UCSD-AML1 (cell line): ENCODE measurements at regions not wholly inside any gene's neighbourhood (a gene's known extent, or its start where the extent isn't known, plus 50 kb on each side); places are given as distances from the start of the nearest gene placed in this dataset.

Experiments
- DNase-seq: peaks from one replicate; lab custom pipeline; 2025; ENCODE audit not compliant: unreplicated experiment; lab: John Stamatoyannopoulos, UW

DNA sequence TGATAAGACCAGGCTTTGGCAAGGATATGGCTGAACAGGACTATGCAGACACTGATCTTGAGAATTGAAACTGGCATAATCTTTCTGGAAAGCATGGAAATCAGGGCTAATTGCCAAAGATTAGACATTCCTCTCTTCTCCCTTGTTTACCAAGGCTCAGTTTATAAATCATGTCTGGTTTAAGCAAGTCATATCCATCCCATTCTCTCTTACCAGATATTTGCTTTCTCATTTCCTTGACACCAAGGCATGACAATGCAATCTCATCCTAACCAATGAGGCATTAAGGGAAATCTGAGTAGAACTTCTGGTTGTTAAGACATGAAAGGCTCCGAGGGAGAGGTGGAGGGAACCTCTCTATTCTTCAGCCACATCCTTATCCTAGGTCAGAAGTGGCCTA, 110.3 kb upstream of the CEP85L start:
- no peak for DNase-seq

DNA sequence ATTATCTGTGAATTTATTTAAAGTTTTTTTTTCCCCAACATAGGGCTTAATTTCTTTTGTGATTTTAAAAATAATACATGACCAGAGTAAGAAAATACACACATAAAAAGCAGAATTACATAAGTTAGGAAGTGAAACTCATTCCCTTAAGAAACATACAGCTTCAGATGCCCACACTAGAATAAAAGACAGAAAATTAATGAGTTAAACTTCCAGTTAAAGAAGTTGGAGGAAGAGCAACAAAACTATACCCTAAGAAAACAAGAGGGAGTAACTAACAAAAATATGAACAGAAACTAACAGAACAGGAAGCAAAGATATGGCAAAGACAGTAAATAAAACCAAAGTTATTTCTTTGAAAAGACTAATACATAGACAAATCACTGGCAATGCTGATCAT, 107.6 kb upstream of the CEP85L start:
- no peak for DNase-seq

DNA sequence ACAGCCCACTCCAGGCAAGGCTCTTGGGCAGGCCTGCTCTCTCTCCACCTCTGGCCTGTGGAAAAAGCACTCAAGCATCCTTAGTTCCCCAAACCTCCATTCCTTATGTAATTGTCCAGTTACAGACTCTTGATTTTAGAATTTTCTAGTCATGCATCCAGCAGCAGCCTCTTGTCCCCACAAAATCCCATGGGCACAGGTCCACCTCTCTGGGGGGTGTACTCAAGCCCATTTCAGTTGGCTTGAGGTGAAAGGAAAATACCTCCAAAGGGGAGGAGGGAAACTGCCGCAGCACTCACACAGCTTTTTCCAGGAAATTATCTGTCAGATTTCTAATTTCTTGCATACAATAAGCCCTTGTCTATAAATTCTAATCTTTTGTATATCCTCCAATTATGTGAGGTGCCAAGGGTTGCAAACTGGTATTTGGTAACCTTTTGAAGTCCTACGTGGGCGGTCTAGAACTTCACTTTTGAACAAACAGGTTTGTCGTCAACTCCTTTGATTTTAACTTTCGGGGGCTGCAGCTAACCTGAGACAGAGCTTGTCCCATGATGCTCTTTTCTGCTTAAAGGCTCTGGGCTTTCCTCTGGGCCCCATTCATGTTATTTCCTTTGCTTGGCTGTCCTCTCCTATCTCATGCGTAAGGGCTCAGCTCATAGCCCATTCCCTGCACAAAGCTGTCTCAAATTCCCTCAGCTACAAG, 104.7 kb upstream of the CEP85L start:
- DNase-seq = no peak

DNA sequence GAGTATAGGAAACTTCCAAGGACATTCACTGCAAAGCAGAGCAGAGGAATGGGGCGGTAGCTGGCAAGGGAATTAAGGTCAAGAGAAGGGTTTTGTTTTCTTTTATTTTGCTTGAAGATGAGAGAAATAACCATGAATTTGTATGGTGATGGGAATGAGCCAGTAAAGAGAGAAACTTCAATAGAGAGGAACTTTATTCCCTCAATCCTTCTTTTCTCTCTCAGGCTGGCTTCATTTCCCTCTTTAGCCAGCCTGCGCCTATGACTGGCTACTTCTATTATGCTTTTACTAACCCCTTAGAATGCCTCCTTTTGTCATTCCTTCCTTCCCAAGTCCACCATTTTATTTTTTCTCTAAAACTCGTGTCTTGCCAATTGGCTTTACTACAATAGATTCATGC, 101.4 kb upstream of the CEP85L start:
- DNase-seq = no peak

DNA sequence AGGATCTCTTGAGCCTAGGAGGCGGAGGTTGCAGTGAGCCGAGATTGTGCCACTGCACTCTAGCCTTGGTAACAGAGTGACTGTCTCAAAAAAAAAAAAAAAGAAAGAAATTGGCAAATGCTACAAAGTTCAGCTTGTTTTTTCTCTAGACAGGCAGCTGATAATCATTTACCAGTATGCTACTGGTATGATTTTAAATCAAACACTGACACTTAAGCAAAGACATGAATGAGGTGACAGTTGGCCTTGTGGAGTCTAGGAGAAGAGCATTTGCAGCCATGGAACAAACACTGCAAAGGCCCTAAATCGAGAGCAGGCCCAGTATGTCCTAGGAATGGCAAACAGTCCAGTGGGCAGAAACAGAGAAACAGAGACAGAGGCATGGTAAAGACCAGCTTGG, 99.7 kb upstream of the CEP85L start:
- no peak for DNase-seq

DNA sequence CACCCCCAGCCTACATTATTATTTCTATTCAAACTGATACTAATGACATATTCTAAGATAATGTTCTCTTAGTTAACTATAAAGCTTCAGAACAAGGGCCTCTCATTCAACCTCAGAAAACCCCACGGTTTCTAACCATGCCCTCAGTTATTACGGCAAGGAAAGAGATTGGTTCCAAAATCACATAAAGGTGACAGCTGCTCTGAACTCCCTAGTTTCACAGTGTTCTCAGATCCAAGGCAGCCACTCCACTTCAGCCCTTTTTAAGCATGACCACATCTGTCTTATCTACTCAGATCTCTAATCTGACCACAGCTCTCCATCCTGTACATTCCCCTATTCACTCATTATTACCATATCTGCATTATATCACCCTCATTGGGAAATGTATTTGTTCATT, 98.8 kb upstream of the CEP85L start:
- DNase-seq = no peak

DNA sequence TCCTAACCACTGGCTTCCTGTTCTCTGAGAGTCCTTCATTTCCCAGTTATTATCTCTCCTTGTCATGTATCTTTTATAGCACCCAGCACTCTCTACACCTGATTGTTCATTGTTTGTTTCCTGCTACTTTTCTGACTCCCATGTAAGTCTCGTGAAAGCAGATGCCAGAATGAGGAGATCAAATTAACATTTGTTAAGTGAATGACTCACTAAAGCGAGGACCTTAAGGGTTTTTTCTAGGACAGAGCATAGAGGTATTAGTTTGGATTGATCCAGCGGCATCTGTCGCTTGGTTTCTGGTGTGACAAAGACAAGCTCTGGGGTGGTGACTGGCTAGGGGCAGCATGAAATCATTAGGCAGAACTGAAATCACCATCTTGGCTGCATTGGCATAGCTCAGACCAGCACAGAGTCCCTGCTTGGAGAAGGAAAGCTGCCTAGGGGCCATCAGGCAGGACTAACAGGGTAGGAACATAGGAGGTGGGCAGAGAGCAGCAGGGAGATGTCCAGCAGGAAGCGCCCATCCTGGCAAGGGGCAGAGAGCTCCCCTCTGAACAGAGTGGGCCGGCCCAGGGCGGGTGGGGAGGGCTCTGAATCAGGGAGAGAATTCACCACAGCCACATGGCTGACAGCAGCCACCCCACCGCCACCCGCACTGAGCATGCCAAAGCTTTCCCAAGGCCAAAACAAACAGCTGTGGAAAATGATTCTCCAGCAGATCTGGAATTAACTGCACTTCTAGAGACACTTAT, 97.1 kb upstream of the CEP85L start:
- no peak for DNase-seq

DNA sequence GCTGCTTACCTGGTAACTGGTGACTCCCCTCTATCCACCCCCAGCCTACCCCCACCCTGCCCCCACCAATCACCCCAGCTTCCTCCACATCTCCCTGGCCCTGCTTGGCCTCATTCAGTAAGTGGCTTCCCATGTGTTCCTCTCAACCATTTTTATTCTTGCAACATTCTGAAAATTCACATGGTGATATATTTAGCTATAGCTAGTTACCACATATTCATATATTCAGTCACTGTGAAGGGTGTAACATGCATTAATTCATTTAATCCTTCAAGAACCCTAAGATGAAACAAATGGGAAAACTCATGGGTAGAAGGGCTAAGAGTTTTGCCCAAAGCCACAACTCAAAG, 95.4 kb upstream of the CEP85L start:
- no peak for DNase-seq

DNA sequence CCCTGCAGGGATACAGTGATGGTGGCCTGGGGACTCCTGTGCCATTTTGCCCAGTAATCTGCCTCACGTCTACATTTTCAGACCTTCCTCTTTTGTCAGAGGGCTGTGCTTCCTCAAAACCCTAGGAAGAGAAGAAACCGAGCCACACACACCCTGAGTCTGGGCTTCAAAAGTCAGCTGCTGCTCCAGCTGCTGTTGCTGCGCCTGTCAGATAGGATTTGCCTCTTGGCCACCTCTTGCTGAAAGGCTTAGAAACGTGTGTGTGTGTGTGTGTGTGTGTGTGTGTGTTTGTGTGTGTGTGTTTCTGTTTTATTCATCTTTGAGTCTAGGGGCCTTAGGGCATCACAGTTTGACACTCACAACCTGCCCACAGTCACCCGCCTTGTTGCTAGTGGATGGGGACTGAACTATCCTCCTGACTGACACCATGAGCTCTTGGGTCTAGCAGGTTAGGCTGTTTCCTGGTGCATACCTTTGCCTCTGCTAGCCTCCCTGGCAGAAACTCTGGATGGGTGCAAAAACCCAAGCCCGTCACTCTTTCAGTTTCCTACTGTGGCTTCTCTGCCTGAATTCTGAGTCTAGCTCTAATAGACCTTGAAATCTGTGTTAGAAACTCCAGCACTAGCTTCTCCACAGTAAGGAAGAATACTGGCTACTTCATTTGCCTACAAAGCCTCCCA, 94.9 kb upstream of the CEP85L start:
- peak; percentile 31 for DNase-seq

DNA sequence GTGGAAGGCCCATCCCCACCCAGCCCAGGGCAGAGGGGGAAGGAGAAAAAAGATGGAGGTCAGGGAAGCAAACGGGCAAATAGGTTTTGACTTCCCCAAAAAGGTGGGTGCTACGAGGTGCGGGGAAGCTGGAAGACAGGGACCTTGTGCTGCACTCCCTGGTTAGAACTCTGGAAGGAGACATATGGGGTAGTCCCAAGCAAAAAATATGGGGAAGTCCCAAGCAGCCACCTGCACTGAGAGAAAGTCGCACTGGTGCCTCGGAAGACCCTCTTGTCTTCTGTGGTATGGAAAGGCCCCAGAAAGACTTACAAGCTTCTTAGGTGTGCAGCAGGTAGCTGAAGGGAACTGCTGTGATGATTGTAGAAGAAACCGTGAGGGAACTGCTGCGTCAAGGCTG, 93.8 kb upstream of the CEP85L start:
- no peak for DNase-seq

DNA sequence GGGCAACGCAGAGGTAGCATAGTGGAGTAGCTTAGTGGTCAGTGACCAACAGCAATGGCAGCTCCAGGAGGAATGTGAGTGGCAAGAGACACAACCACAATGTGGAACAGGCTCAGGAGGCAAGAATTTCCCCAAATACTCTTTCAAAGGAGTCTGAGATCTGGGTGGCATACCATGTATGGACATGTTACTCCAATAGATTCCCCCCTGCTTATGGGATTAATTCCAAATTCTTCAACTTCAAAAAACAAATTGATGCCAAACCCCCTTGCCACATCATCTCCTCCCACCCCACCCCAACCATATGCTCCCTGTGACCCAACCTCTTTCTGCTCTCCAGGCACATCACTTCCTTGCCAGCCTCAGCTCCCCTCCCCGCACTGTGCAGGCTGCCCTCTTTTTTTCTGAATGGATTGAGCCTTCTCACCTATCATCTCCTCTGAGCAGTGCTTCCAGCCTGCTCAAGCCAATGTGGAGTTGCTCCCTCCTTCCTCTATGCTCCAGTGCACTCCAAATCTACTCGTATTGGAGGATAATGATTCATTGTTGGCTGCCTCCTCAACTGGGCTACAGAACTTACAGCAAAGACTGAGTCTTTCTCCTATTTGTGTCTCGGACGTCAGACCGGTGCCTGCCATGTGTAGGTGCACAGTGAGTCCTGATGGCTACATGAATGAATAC, 93.0 kb upstream of the CEP85L start:
- DNase-seq = no peak

DNA sequence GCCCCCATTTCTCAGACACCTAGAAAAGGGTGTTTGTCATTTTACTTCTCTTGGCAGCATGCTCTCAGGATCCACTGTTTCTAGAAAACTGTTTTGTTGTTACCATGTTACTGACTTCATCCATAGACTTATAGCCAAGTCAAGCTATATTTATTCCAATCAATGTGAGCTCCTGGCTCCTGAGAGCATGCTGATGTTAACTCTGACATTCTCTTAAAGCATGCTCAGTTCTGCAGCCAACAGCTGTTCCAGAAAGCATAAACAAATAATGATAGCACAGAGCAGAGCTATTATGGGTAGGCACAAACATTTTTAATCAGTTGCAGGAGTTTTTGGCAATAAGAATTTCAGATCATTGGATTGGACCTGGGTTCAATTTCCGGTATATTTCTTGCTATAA, 92.4 kb upstream of the CEP85L start:
- no peak for DNase-seq

DNA sequence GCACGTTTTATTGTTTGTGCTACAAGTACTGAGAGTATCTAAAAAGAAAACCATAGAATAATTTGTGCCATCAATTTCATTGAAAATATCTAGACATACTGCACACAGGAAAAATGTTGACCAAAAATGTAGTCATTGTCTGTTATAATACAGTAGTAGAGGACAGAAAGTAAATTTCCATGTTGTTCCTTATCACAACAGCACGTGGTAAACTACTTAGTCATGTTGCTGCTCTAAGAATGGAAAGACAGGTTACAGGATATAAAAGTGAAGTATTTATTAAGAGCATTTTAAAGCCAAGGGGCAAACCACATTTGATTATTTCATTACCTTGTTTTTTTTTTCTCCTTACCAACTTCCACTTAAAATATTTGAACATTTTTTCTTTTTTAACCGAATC, 89.0 kb upstream of the CEP85L start:
- DNase-seq = no peak

DNA sequence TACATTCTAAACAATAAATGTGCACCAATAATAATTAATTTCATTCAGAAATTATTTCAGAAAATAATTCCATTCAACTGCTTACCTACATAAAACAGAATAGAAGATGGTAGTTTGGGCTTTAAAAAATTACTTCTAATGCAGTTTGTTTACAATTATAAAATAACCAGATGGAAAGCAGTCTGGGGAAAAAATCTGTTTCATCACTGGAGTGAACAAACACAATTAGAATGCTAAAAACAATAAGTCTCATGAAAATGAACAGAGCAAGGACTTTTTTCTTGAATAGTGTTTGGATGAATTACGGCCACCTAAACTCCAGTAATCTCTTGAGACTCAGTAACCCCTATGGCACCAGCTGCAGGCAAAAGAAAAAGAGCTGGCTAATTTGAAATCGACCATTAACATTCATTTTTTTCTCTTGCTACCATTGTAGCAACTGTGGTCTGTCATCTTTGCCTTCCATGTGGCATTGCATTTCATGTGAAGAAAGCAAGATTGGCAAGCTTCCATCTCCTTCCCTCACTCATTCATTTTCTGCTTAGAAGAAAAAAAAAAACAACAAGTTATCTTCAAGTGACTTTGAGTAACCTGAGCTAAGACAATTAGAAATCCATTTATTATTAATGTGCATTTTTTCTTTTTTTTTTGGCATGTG, 88.4 kb upstream of the CEP85L start:
- DNase-seq = no peak

DNA sequence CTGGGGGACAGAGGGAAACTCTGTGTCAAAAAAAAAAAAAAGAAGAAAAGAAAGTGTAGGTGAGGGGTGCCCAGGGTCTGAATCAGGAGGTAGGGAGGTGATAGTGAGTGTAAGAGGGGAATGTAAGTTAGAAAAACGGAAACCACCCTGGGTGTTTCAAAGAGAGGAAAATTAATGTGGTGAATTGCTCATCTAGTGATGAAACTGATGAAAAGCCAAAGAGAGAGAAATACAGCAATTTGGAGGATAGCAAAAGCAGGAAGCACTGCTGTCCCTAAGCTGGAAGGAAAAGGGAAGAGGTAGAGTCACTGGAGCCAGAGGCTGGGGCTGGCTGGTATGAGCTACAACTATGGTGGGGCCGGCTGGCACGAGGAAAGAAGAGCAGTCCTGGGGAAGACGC, 85.0 kb upstream of the CEP85L start:
- DNase-seq = no peak

DNA sequence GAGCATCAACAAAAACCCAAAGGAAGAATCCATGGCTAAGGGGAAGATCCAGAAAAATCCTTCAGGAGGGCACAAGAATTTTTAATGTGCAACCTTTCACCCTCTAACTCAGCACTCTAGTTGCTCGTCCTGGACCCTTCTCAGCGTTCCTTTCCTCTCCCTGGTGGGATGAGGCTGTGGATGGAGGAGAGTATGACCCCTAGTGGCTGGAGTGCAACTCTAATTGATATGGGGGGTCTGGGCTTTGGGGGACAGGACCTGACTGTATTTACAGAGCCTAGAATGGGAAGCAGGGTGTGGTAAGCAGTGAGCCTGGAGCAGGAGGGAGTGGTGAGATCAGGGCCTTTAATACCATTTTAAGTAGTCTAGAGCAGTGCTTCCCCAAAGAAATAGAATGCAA, 83.9 kb upstream of the CEP85L start:
- DNase-seq = no peak

DNA sequence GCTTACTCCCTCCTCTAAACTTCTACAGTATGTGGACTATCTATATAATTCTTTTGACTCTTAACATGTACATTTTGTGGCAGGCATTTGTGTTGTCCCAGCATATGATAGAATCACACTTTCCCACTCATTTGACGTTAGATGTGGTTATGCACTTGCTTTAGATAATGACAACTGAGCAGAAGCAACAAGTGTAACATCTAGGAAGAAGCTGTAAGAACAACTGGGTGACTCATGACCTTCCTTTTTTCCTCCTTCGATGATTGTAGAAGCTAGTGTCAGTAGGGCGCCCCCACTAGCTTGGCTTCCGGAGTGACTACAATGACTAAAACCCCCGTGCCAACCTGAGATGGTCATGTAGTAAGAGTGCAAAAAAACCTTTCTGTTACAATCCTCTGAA, 74.6 kb upstream of the CEP85L start:
- DNase-seq = no peak

DNA sequence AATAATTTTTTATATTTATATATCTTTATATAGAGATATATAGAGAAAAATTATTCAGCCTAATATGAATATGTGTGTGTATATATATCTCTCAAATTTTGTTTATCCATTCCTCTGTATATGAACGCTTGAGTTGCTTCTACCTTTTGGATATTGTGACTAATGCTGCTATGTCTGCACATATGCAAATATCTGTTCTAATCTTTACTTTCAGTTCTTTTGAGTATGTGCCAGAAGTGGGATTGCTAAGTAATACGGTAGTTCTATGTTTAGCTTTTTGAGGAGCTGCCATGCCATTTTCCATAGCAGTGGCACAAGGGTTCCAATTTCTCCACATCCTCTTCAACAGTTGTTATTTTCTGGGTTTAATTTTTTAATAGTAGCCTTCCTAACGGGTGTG, 72.8 kb upstream of the CEP85L start:
- no peak for DNase-seq

DNA sequence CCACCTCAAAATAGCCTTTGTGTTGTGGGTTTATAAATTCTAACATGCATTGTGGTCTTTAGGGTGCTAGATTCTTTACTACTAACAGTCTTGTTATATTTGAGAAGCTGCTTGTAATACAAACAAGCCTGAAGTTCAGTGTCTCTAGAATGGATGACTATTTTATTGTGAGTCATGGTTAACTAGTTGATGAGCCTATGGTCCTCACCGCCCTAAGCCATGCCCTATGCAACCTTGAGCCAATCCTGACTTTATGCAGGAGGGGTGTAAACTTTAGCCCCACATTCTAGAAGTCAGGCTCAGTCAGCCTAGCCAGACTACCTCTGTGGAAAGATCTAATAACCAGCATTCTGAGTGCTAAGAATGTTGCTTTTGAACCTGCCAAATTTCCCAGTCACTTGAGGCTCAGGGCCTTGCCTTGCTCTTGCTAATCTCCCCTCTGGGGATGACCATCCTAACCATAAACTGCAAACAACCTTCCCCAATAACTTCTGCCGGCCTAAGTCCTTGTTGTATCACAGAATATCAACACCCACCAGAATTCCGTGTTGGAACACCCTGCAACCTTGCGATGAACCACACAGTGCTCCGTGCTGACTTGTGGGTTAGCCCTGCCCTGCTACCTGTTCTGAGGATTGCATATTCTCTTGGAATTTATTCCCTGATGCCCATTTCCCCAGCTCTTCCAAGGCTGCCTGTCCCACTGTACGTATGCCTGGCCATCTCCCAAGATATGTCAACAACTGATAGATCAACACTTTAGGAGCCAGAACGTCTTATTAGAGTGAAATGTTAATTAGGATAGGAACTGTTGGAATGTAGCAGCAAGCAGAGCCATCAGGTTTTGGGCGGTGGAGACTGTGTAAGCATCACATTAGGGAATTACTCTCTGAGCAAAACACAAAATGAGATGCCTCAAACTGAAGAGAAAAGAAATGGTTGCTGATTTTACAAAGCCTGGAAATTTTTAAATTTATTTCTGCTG, 71.7 kb upstream of the CEP85L start:
- no peak for DNase-seq

DNA sequence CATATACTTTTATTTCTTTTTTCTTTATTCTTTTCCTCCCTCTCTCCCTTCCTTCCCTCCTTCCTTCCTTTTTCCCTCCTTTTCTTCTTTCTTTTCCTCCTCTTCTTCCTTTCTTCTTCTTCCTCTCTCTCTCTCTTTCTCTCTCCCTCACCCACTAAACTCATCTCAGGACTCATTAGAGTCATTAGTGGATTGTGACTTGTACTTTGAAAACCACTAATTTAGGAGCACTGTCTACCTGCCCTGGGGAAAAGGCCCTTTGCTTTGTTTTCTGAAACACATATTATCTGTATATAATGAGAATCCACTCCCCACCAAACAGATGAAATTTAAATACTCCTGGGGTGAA, 68.7 kb upstream of the CEP85L start:
- no peak for DNase-seq
